C4-2B (cell line): ENCODE measurements at regions not wholly inside any gene's neighbourhood (a gene's known extent, or its start where the extent isn't known, plus 50 kb on each side); places are given as distances from the start of the nearest gene placed in this dataset.

Experiments
- H3K27ac ChIP-seq: fragments of 450-650 bp; 2 replicates; pipeline ENCODE4 v1.5.1; 2017
- CTCF ChIP-seq: fragments of 450-650 bp; conservative IDR thresholded peaks from 2 replicates; pipeline ENCODE4 v1.5.1; 2017; ENCODE audit warnings: mild to moderate bottlenecking
- ZFX ChIP-seq: fragments of 450-650 bp; IDR thresholded peaks from 2 replicates; pipeline ENCODE4 v1.6.1; 2017

DNA sequence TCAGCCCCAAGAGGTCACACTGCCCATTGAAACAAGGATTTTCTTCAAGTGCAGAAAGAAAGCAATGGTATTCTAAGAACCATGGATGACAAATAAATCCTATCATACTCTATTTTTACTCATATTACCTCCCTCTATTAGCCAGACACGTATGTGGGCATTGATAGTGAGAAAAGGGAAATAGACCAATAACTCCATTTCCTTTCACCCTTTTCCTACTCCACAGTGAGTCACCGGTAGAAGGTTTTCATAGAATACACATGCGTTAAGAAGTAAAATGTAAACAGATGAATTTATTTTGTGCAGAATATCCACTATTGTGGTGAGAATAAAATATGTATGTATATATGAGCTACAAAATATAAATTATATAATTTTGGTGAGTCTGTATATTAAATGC is 568.9 kb upstream of the ADGRL4 start:
- TF ChIP-seq CTCF (no peak), ZFX (no peak)
- no peak overlapping the region for H3K27ac ChIP-seq

- H3K27ac ChIP-seq: no peak overlapping the region
- TF ChIP-seq CTCF (no peak), ZFX (no peak)
These were observed 561.9 kb upstream of the ADGRL4 start for GRCh38 chr1:79568411-79568810.

- no peak for TF ChIP-seq ZFX
- no peak for TF ChIP-seq CTCF
- no peak overlapping the region for H3K27ac ChIP-seq
These were observed 555.0 kb upstream of the ADGRL4 start for GRCh38 chr1:79561521-79561978.

- no peak for TF ChIP-seq ZFX
- no peak; the same call in 1 of the 2 replicates for TF ChIP-seq CTCF
These were observed 549.7 kb upstream of the ADGRL4 start for GRCh38 chr1:79556189-79556588.

DNA sequence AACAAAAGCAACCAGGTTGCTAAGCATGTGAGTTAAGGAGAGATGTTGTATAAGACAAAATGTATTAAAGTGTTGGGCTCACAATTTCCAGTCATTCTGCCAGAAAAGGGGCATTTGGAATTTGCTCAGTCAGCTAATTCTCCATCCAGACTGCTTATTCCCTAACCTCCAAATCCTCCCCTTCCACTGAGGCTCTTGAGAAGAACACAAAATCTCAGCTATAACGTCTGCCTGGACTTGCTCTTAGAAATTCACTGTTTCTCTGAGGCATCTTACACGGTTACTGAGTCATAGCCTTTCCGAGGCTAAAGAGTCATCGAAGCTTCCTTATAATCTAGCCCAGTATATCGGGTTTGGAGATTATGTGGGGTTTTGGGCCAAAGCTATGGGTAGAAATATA is 548.2 kb upstream of the ADGRL4 start:
- TF ChIP-seq CTCF: no peak
- no peak for TF ChIP-seq ZFX
- H3K27ac ChIP-seq: no peak overlapping the region

More at GRCh38 chr1:79556189-79556588, 549.7 kb upstream of the ADGRL4 start:
- H3K27ac ChIP-seq: no peak overlapping the region

- no peak for TF ChIP-seq CTCF
- no peak for TF ChIP-seq ZFX
- H3K27ac ChIP-seq: no peak overlapping the region
These were observed 544.8 kb upstream of the ADGRL4 start for GRCh38 chr1:79551321-79551720.

- no peak overlapping the region for H3K27ac ChIP-seq
- TF ChIP-seq ZFX: no peak
- TF ChIP-seq CTCF: no peak
These were observed 543.9 kb upstream of the ADGRL4 start for GRCh38 chr1:79550402-79550801.
